DMS 273 (cell line): ENCODE measurements at regions not wholly inside any gene's neighbourhood (a gene's known extent, or its start where the extent isn't known, plus 50 kb on each side); places are given as distances from the start of the nearest gene placed in this dataset.
"Not testable (repeated sequence)": the region's sequence is repeated elsewhere in the genome, so short reads cannot be mapped to it uniquely, and the experiment has no call there.

Source experiments
- DNase-seq: peaks from one replicate; lab custom pipeline; 2025; ENCODE audit not compliant: unreplicated experiment; lab: John Stamatoyannopoulos, UW

GRCh38 chr15:77897896-77898406, 179.6 kb downstream of the TBC1D2B start:
- DNase-seq = no peak

GRCh38 chr15:77897113-77897895, 180.2 kb downstream of the TBC1D2B start:
- not testable (repeated sequence) for DNase-seq

- DNase-seq = not testable (repeated sequence)
These were observed 181.1 kb downstream of the TBC1D2B start for GRCh38 chr15:77896147-77897112.

- no peak for DNase-seq
These were observed 181.8 kb downstream of the TBC1D2B start for GRCh38 chr15:77895742-77896141.

- not testable (repeated sequence) for DNase-seq
These were observed 182.4 kb downstream of the TBC1D2B start for GRCh38 chr15:77895145-77895544.

- DNase-seq = peak; percentile 51
These were observed 183.6 kb downstream of the TBC1D2B start for GRCh38 chr15:77893671-77894640.

- not testable (repeated sequence) for DNase-seq
These were observed 184.3 kb downstream of the TBC1D2B start for GRCh38 chr15:77893246-77893645.

GRCh38 chr15:77892335-77892734, 185.2 kb downstream of the TBC1D2B start:
- DNase-seq = no peak

- not testable (repeated sequence) for DNase-seq
These were observed 185.6 kb downstream of the TBC1D2B start for GRCh38 chr15:77891862-77892261.

- DNase-seq = peak; percentile 85
These were observed 186.4 kb downstream of the TBC1D2B start for GRCh38 chr15:77890911-77891801.

GRCh38 chr15:77889828-77890725, 187.4 kb downstream of the TBC1D2B start:
- not testable (repeated sequence) for DNase-seq

- no peak for DNase-seq
These were observed 188.3 kb downstream of the TBC1D2B start for GRCh38 chr15:77889009-77889806.

GRCh38 chr15:77887563-77888429, 189.7 kb downstream of the TBC1D2B start:
- DNase-seq = not testable (repeated sequence)

GRCh38 chr15:77886805-77887448, 190.6 kb downstream of the TBC1D2B start:
- no peak for DNase-seq

- not testable (repeated sequence) for DNase-seq
These were observed 191.5 kb downstream of the TBC1D2B start for GRCh38 chr15:77885877-77886500.

- not testable (repeated sequence) for DNase-seq
These were observed 194.5 kb downstream of the TBC1D2B start for GRCh38 chr15:77883012-77883411.
